HG03469 (cell line): ENCODE measurements at regions not wholly inside any gene's neighbourhood (a gene's known extent, or its start where the extent isn't known, plus 50 kb on each side); places are given as distances from the start of the nearest gene placed in this dataset.
"Not testable (repeated sequence)": the region's sequence is repeated elsewhere in the genome, so short reads cannot be mapped to it uniquely, and the experiment has no call there.

Experiments
- ATAC-seq: cut with Tn5 transposase; IDR thresholded peaks from one replicate; pipeline ENCODE4 v1.9.1; 2021; ENCODE audit warnings: mild to moderate bottlenecking, moderate library complexity, moderate number of reproducible peaks; ENCODE audit not compliant: unreplicated experiment

- no peak for ATAC-seq
Measured at GRCh38 chr5:66348387-66349125, 204.5 kb downstream of the SREK1 start.

GRCh38 chr5:66351813-66352212, 207.7 kb downstream of the SREK1 start:
- ATAC-seq: no peak

GRCh38 chr5:66353186-66353585, 209.1 kb downstream of the SREK1 start:
- no peak for ATAC-seq

- no peak for ATAC-seq
Measured at GRCh38 chr5:66354422-66354821, 210.3 kb downstream of the SREK1 start.

GRCh38 chr5:66356011-66356565, 212.0 kb downstream of the SREK1 start:
- ATAC-seq: no peak

- ATAC-seq: no peak
Measured at GRCh38 chr5:66358741-66359140, 214.6 kb downstream of the SREK1 start.

- no peak for ATAC-seq
Measured at GRCh38 chr5:66361070-66361469, 217.0 kb downstream of the SREK1 start.

- no peak for ATAC-seq
Measured at GRCh38 chr5:66362046-66362445, 217.9 kb downstream of the SREK1 start.

- no peak for ATAC-seq
Measured at GRCh38 chr5:66362687-66363086, 218.6 kb downstream of the SREK1 start.

- ATAC-seq: no peak
Measured at GRCh38 chr5:66363097-66363496, 219.0 kb downstream of the SREK1 start.

GRCh38 chr5:66364186-66364585, 220.1 kb downstream of the SREK1 start:
- no peak for ATAC-seq

GRCh38 chr5:66365981-66366380, 221.9 kb downstream of the SREK1 start:
- no peak for ATAC-seq

- no peak for ATAC-seq
Measured at GRCh38 chr5:66367814-66368541, 223.9 kb downstream of the SREK1 start.

GRCh38 chr5:66368811-66369210, 224.7 kb downstream of the SREK1 start:
- ATAC-seq: no peak

GRCh38 chr5:66377747-66378146, 218.4 kb upstream of the MAST4 start:
- ATAC-seq: no peak

- ATAC-seq: no peak
Measured at GRCh38 chr5:66378407-66378806, 217.8 kb upstream of the MAST4 start.

GRCh38 chr5:66382152-66382551, 214.0 kb upstream of the MAST4 start:
- ATAC-seq: no peak

- ATAC-seq: not testable (repeated sequence)
Measured at GRCh38 chr5:66405145-66405544, 191.0 kb upstream of the MAST4 start.

GRCh38 chr5:66406761-66407336, 189.3 kb upstream of the MAST4 start:
- no peak for ATAC-seq

- no peak for ATAC-seq
Measured at GRCh38 chr5:66407765-66408164, 188.4 kb upstream of the MAST4 start.

- no peak for ATAC-seq
Measured at GRCh38 chr5:66408576-66408975, 187.6 kb upstream of the MAST4 start.

- no peak for ATAC-seq
Measured at GRCh38 chr5:66410122-66410521, 186.1 kb upstream of the MAST4 start.
